K562 (cell line): ENCODE measurements at regions not wholly inside any gene's neighbourhood (a gene's known extent, or its start where the extent isn't known, plus 50 kb on each side); places are given as distances from the start of the nearest gene placed in this dataset.

Experiments
- ATAC-seq: fragments of 200-7000 bp; cut with Tn5 transposase; 3 replicates; pipeline ENCODE4 v1.9.1; 2020; ENCODE audit warnings: moderate library complexity
- BruUV-seq: library from RNA; stranded (reverse); fragments of 400-500 nt; replicated peaks from 2 replicates; lab custom pipeline; 2021; lab: Mats Ljungman, UMichigan
- CTCF ChIA-PET: fragments of 300-600 bp; formaldehyde crosslinking; extraction: SDS; loops from one replicate; lab custom pipeline; 2021; ENCODE audit warnings: low intra/inter-chr PET ratio; lab: Yijun Ruan, JAX
- POLR2A ChIA-PET: fragments of 300-600, 350-650 bp; sonication (Branson Sonifier 250); formaldehyde crosslinking; extraction: SDS; loops from one replicate; lab custom pipeline; 2021; ENCODE audit warnings: antibody characterized with exemption, inconsistent platforms; lab: Yijun Ruan, JAX
- DNase-seq, 4 experiments: peaks; one replicate each; pipeline versions ENCODE4 v3.0.0 to v3.0.0-alpha.2; 2011 to 2018; ENCODE audit warnings: low spot score in 3 of 4, mixed read lengths in 3 of 4; ENCODE audit errors: extremely low read depth in 1 of 4
- FAIRE-seq: peaks from 2 replicates; lab custom pipeline; 2011; peaks lifted over from hg19 to GRCh38; lab: Jason Lieb, UNC
- H2AFZ ChIP-seq: 2 replicates; pipeline ENCODE4 v1.6.0; 2011; ENCODE audit warnings: low read depth, low read length, control low read depth, inconsistent platforms
- H3K27ac ChIP-seq: fragments of 200-600 bp; 3 replicates; pipeline ENCODE4 v1.8.0; 2011; ENCODE audit warnings: low read depth, mild to moderate bottlenecking, control low read depth, inconsistent platforms, low read length, moderate library complexity, mixed read lengths; ENCODE audit errors: extremely low read depth
- H3K27me3 ChIP-seq, 2 experiments: fragments of 300-600 bp in 1 of 2; 2 replicates in 1 of 2; 3 replicates in 1 of 2; pipeline versions ENCODE4 v1.6.0 to v1.8.0; 2011; ENCODE audit warnings: inconsistent platforms in 2 of 2, low read length in 2 of 2, mild to moderate bottlenecking in 1 of 2, mixed read lengths in 1 of 2, moderate library complexity in 1 of 2; ENCODE audit not compliant: control insufficient read depth in 2 of 2, insufficient read depth in 2 of 2
- H3K36me3 ChIP-seq: fragments of 300-600 bp; 3 replicates; pipeline ENCODE4 v1.8.0; 2011; ENCODE audit warnings: mild to moderate bottlenecking, low read length, inconsistent platforms; ENCODE audit not compliant: control insufficient read depth, insufficient read depth
- H3K4me1 ChIP-seq, 2 experiments: fragments of 200-600 bp in 1 of 2; replicated peaks in 1 of 2; 2 replicates in 1 of 2; 3 replicates in 1 of 2; pipeline versions ENCODE4 v1.5.1 to v1.8.0; 2011; ENCODE audit warnings: inconsistent platforms in 2 of 2, low read length in 2 of 2, mild to moderate bottlenecking in 1 of 2, mixed read lengths in 1 of 2, moderate library complexity in 1 of 2; ENCODE audit not compliant: control insufficient read depth in 2 of 2, insufficient read depth in 2 of 2
- H3K4me2 ChIP-seq: 2 replicates; pipeline ENCODE4 v1.6.1; 2011; ENCODE audit warnings: low read length, control low read depth, inconsistent platforms, mixed read lengths; ENCODE audit not compliant: insufficient read depth
- H3K4me3 ChIP-seq: fragments of 200-600 bp; sonication (generic), shearing (Covaris generic); 2 replicates; pipeline ENCODE4 v1.5.1; 2016; ENCODE audit warnings: control low read depth, inconsistent platforms
- H3K79me2 ChIP-seq: fragments of 200-600 bp; 3 replicates; pipeline ENCODE4 v1.8.0; 2011; ENCODE audit warnings: low read length, inconsistent platforms; ENCODE audit not compliant: control insufficient read depth, insufficient read depth
- H3K9ac ChIP-seq, 2 experiments: 2 replicates each; pipeline versions ENCODE4 v1.6.0 to v1.6.1; 2011; ENCODE audit warnings: low read depth in 2 of 2, low read length in 2 of 2, control low read depth in 1 of 2, inconsistent platforms in 1 of 2, mild to moderate bottlenecking in 1 of 2, mixed read lengths in 1 of 2; ENCODE audit not compliant: insufficient read depth in 1 of 2
- H3K9me1 ChIP-seq: one replicate; pipeline ENCODE4 v1.6.0; 2011; ENCODE audit warnings: inconsistent platforms, mild to moderate bottlenecking, low read length, moderate library complexity; ENCODE audit not compliant: control insufficient read depth, insufficient read depth
- H3K9me3 ChIP-seq: replicated peaks from 2 replicates; pipeline ENCODE4 v1.5.1; 2011; ENCODE audit warnings: low read depth, low read length, inconsistent platforms; ENCODE audit not compliant: control insufficient read depth, insufficient read depth
- H4K20me1 ChIP-seq: replicated peaks from 2 replicates; pipeline ENCODE4 v1.6.1; 2011; ENCODE audit warnings: low read length, inconsistent platforms, mixed read lengths; ENCODE audit not compliant: control insufficient read depth, insufficient read depth
- ATF1 ChIP-seq, 2 experiments: fragments of 450-650 bp in 1 of 2; IDR thresholded peaks; 2 replicates each; pipeline ENCODE4 v1.6.1; 2016; ENCODE audit warnings: missing compliant biosample characterization in 1 of 2, missing genetic modification characterization in 1 of 2
- HDAC8 ChIP-seq: fragments of 450-650 bp; IDR thresholded peaks from 2 replicates; pipeline ENCODE4 v1.6.1; 2016; ENCODE audit warnings: mild to moderate bottlenecking, missing genetic modification characterization, moderate library complexity, missing compliant biosample characterization
- MAFF ChIP-seq: IDR thresholded peaks from 2 replicates; pipeline ENCODE4 v1.6.1; 2012; ENCODE audit warnings: low read length, improper control_type of control experiment
- MAFG ChIP-seq: fragments of 450-650 bp; conservative IDR thresholded peaks from 2 replicates; pipeline ENCODE4 v1.6.1; 2016; ENCODE audit warnings: missing genetic modification characterization, missing compliant biosample characterization
- ZC3H8 ChIP-seq: fragments of 450-650 bp; IDR thresholded peaks from 2 replicates; pipeline ENCODE4 v1.6.1; 2017
- ZEB2 ChIP-seq: fragments of 450-650 bp; IDR thresholded peaks from 2 replicates; pipeline ENCODE4 v1.6.1; 2016
- ZNF282 ChIP-seq: sonication (generic); formaldehyde crosslinking; IDR thresholded peaks from 2 replicates; pipeline ENCODE4 v1.8.1; 2023; ENCODE audit warnings: missing genetic modification reagents
- ZNF347 ChIP-seq: fragments of 450-650 bp; formaldehyde crosslinking; IDR thresholded peaks from 2 replicates; pipeline ENCODE4 v1.4.0; 2020; ENCODE audit warnings: low read depth, mild to moderate bottlenecking, moderate library complexity
- ZNF395 ChIP-seq: fragments of 200-800 bp; sonication (Bioruptor generic); IDR thresholded peaks from 2 replicates; pipeline ENCODE4 v1.6.1; 2017; ENCODE audit warnings: missing genetic modification characterization, missing compliant biosample characterization
- ZNF584 ChIP-seq: fragments of 200-800 bp; sonication (Bioruptor generic); IDR thresholded peaks from 2 replicates; pipeline ENCODE4 v1.6.1; 2016; ENCODE audit warnings: low read depth, mild to moderate bottlenecking, missing genetic modification characterization, missing compliant biosample characterization
- WGBS: fragments of 100-300 bp; shearing (Covaris generic); methylation state at CpG from one replicate; pipeline ENCODE4 v1.1.6; 2016; ENCODE audit warnings: low coverage, mixed read lengths; ENCODE audit not compliant: insufficient coverage; ENCODE audit errors: missing lambda C conversion rate; 5-methylcytosine and 5-hydroxymethylcytosine counted together
- in situ Hi-C: fragments of 300-500 bp; cut with MboI; formaldehyde crosslinking; loops from 4 replicates; pipeline ENCODE4 v1.15.0; 2018; ENCODE audit warnings: inconsistent platforms, mixed read lengths
- intact Hi-C: fragments of 100-400 bp; cut with micrococcal nuclease; formaldehyde crosslinking; loops from 2 replicates; pipeline ENCODE4 v1.14.2; 2022
- TF ChIP-seq, protein P1 (sequence below): fragments of 250-450 bp; sonication (Bioruptor Pico); IDR thresholded peaks from 2 replicates; pipeline ENCODE4 v1.5.0; 2021; ENCODE audit warnings: mild to moderate bottlenecking, moderate library complexity
- TF ChIP-seq, protein P2 (sequence below): sonication (generic); formaldehyde crosslinking; IDR thresholded peaks from 2 replicates; pipeline ENCODE4 v1.9.0; 2022; ENCODE audit warnings: mild to moderate bottlenecking, missing genetic modification reagents
- TF ChIP-seq, protein P3 (sequence below): fragments of 450-650 bp; formaldehyde crosslinking; IDR thresholded peaks from 2 replicates; pipeline ENCODE4 v1.4.0; 2020; ENCODE audit warnings: mild to moderate bottlenecking

DNA sequence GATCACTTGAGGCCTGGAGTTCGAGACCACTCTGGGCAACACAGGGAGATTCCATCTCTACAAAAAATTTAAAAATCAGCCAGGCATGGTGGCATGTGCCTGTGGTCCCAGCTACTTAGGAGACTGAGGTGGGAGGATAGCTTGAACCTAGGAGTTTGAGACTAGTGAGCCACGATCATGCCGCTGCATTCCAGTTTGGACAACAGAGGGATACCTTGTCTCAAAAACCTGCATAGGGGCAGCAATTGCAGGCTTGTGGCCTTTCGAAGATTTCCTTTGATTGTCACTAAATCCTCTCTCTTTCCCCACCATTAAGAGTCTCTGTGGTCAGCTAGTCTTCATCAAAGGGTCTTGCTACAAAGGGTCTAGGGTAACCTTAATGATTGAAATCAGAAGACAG, 60.3 kb downstream of the UTRN start:
- BruUV-seq = no TSS peak
- H3K4me2 ChIP-seq = no peak overlapping the region
- intact Hi-C loops (no loop called here), in situ Hi-C loops (no loop called here)
- H3K9me1 ChIP-seq = no peaks in the 10 kb centered on the region
- no peaks in the 10 kb centered on the region for H3K79me2 ChIP-seq
- H3K4me1 ChIP-seq = no peaks in the 10 kb centered on the region; a peak in 2 of 5 replicates
- H3K4me3 ChIP-seq = no peak overlapping the region
- TF ChIP-seq ZNF282 (CRISPR knock-in tag) (no peak), MAFF (no peak), ZNF395 (no peak), ZNF584 (CRISPR knock-in tag) (no peak), ZC3H8 (no peak), HDAC8 (no peak), MAFG (tag) (no peak), ATF1 (CRISPR knock-in tag; IDR thresholded peaks at IDR 0.05) (no peak), ATF1 (tag; IDR thresholded peaks at IDR 0.05) (no peak), ZNF347 (CRISPR knock-in tag) (no peak), ZEB2 (no peak)
- TF ChIP-seq, protein P1, sequence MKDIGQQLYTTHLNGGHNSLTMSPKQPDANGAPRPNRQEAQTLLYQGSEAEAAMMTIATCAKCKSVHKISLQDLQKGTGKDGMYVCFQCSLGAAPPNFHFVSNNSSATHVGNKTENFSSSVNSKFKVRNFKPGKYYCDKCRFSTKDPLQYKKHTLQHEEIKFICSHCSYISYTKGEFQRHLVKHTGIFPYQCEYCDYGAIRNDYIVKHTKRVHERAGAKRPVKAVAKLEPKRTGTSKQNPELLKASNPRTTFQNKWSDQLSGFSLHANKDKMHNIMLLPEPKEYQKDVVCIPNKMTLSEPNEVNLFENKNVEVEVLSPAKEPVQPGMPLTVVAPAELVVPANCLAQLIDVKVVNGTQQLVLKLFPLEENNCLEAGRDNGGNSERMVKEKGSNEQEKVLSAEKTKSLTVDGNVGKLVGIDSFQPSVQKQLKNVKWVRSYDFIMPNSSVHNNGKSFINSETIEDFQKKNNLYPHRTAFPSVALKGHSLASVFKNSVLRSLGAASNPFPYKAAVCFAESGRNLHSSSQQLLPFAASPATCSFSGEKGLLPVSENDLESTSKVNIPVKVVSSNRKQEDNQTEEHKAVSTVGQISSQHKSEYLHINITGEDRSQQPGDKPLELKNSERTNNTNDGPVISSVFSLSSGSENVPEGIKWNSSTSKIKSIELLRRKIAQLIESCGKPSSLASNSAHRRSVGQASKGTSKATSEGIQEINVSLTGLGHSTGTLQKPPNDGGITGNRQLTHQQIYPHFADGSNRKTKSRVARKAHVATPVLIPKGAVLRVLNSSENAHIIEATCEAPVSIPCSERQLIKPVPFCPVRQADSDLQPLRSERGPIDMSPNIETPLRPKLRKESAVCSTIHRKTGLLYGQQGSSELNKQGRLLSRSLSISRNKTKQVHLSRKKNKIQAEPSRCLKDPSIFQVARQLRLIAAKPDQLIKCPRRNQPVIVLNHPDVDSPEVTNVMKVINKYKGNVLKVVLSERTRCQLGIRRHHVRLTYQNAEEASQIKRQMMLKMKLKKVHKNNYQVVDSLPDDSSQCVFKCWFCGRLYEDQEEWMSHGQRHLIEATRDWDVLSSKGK (CRISPR knock-in tag) = no peak
- TF ChIP-seq, protein P2, sequence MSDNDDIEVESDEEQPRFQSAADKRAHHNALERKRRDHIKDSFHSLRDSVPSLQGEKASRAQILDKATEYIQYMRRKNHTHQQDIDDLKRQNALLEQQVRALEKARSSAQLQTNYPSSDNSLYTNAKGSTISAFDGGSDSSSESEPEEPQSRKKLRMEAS (CRISPR knock-in tag) = no peak
- TF ChIP-seq, protein P3, sequence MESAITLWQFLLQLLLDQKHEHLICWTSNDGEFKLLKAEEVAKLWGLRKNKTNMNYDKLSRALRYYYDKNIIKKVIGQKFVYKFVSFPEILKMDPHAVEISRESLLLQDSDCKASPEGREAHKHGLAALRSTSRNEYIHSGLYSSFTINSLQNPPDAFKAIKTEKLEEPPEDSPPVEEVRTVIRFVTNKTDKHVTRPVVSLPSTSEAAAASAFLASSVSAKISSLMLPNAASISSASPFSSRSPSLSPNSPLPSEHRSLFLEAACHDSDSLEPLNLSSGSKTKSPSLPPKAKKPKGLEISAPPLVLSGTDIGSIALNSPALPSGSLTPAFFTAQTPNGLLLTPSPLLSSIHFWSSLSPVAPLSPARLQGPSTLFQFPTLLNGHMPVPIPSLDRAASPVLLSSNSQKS (CRISPR knock-in tag) = no peak
- DNase-seq = no peak
- H3K27me3 ChIP-seq = no peaks in the 10 kb centered on the region
- CTCF ChIA-PET = no interaction called here
- 40% methylated on average over 4 of the region's 4 CpGs for WGBS
- POLR2A ChIA-PET = no interaction called here
- no peak overlapping the region for H3K27ac ChIP-seq
- no peak for ATAC-seq
- no peak for FAIRE-seq
- H3K36me3 ChIP-seq = no peaks in the 10 kb centered on the region
- H4K20me1 ChIP-seq = no peaks in the 10 kb centered on the region
- no peaks in the 10 kb centered on the region for H3K9me3 ChIP-seq
- no peak overlapping the region for H3K9ac ChIP-seq
- peak overlapping the region; percentile 80; the same call in 1 of the 2 replicates for H2AFZ ChIP-seq
